ENCODE measurements at regions not wholly inside any gene's neighbourhood (a gene's known extent, or its start where the extent isn't known, plus 50 kb on each side); places are given as distances from the start of the nearest gene placed in this dataset.

DNA sequence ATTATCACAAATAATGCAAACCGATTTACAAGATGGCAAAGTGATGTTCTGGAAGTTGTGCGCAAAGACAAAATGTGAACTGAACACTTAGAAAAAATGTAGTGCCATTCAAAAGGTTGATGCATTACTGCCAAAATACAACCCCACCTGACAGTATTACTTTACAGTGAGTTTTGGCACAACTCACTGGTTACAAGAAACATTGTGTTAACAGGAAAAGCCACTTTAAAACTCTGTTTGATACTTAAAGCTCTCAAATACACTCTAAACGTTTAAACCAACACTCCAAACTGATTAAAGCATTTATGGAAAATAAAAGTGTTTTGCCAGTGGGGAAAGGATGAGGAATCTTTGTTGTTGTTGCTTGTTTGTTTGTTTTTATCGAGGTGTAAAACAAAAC is 173.4 kb upstream of the SATB2 start:
- TF ChIP-seq, protein P1, sequence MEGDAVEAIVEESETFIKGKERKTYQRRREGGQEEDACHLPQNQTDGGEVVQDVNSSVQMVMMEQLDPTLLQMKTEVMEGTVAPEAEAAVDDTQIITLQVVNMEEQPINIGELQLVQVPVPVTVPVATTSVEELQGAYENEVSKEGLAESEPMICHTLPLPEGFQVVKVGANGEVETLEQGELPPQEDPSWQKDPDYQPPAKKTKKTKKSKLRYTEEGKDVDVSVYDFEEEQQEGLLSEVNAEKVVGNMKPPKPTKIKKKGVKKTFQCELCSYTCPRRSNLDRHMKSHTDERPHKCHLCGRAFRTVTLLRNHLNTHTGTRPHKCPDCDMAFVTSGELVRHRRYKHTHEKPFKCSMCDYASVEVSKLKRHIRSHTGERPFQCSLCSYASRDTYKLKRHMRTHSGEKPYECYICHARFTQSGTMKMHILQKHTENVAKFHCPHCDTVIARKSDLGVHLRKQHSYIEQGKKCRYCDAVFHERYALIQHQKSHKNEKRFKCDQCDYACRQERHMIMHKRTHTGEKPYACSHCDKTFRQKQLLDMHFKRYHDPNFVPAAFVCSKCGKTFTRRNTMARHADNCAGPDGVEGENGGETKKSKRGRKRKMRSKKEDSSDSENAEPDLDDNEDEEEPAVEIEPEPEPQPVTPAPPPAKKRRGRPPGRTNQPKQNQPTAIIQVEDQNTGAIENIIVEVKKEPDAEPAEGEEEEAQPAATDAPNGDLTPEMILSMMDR (IDR thresholded peaks at IDR 0.05 in 2 of 3, conservative IDR thresholded peaks at IDR 0.05 in 1 of 3; ENCODE audit: control insufficient read depth in 2 of 3, extremely low read depth in 1 of 3, insufficient read depth in 1 of 3, low read depth in 3 of 3, low read length in 3 of 3): no peak
- TF ChIP-seq EP300 (IDR thresholded peaks at IDR 0.05; ENCODE audit: borderline replicate concordance in 1 of 2, control insufficient read depth in 1 of 2, low read depth in 2 of 2, low read length in 2 of 2): no peak
- no peak for TF ChIP-seq HCFC1 (IDR thresholded peaks at IDR 0.05; ENCODE audit: low read length)
- TF ChIP-seq CHD2 (IDR thresholded peaks at IDR 0.05; ENCODE audit: borderline replicate concordance, low read depth, low read length): no peak
- TF ChIP-seq ZNF274 (IDR thresholded peaks at IDR 0.05; ENCODE audit: insufficient read depth, insufficient read length): no peak
- TF ChIP-seq HDAC6 (IDR thresholded peaks at IDR 0.05; ENCODE audit: unreplicated experiment): no peak
- TF ChIP-seq POLR2AphosphoS2 (IDR thresholded peaks at IDR 0.05; ENCODE audit: low read depth, low read length): no peak
- TF ChIP-seq, protein P2, sequence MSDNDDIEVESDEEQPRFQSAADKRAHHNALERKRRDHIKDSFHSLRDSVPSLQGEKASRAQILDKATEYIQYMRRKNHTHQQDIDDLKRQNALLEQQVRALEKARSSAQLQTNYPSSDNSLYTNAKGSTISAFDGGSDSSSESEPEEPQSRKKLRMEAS (IDR thresholded peaks at IDR 0.05; ENCODE audit: low read depth, low read length): no peak
- TF ChIP-seq SP1 (IDR thresholded peaks at IDR 0.05; ENCODE audit: low read depth, low read length): no peak
- TF ChIP-seq CREB1 (IDR thresholded peaks at IDR 0.05; ENCODE audit: low read depth): no peak
